ENCODE measurements at regions not wholly inside any gene's neighbourhood (a gene's known extent, or its start where the extent isn't known, plus 50 kb on each side); places are given as distances from the start of the nearest gene placed in this dataset.

GRCh38 chr1:147434921-147435320, 106.4 kb upstream of the BCL9 start:
- Histone ChIP-seq H3K9ac (ENCODE audit: low read length) (no peak overlapping the region), H3K4me2 (replicated peaks; ENCODE audit: low read depth, low read length, poor library complexity, severe bottlenecking) (no peak overlapping the region), H3K27me3 (replicated peaks in 1 of 4; ENCODE audit: control extremely low read depth in 1 of 4, control insufficient read depth in 3 of 4, insufficient read depth in 4 of 4, low read length in 3 of 4) (peaks cover 0 to 3% (median 0%) of the 10 kb centered on the region in 4 experiments), H3K27ac (ENCODE audit: low read length in 2 of 2) (no peak overlapping the region), H3K4me1 (ENCODE audit: control insufficient read depth in 2 of 2, insufficient read depth in 2 of 2, low read length in 2 of 2) (no peaks in the 10 kb centered on the region), H2AFZ (ENCODE audit: insufficient read depth, low read depth, low read length, poor library complexity, severe bottlenecking) (no peak overlapping the region), H3K79me2 (ENCODE audit: control insufficient read depth, insufficient read depth, low read length) (no peaks in the 10 kb centered on the region), H3K36me3 (replicated peaks in 1 of 2; ENCODE audit: control extremely low read depth in 1 of 2, control insufficient read depth in 1 of 2, extremely low read depth in 1 of 2, insufficient read depth in 2 of 2, low read length in 1 of 2) (no peaks in the 10 kb centered on the region), H4K20me1 (ENCODE audit: control insufficient read depth, insufficient read depth, low read length, poor library complexity, severe bottlenecking) (no peaks in the 10 kb centered on the region), H3K9me3 (ENCODE audit: control extremely low read depth in 1 of 3, control insufficient read depth in 2 of 3, insufficient read depth in 1 of 3, low read length in 2 of 3) (no peaks in the 10 kb centered on the region), H3K4me3 (ENCODE audit: control extremely low read depth in 1 of 5, extremely low read depth in 1 of 5, insufficient read depth in 1 of 5, low read depth in 2 of 5, low read length in 4 of 5) (no peak overlapping the region)
- no peak for DNase-seq
- intact Hi-C loops (cut with micrococcal nuclease): no loop called here
- no peaks in the 10 kb centered on the region for H3K4me1 Mint-ChIP-seq
- peaks cover 14% of the 10 kb centered on the region for H3K27me3 Mint-ChIP-seq
- WGBS (ENCODE audit: insufficient coverage): 0% methylated on average over 1 of the region's 1 CpG
- H3K4me3 Mint-ChIP-seq: no peak overlapping the region
- TF ChIP-seq EZH2 (IDR thresholded peaks at IDR 0.05; ENCODE audit: borderline replicate concordance, insufficient read depth, low read depth, low read length, poor library complexity, severe bottlenecking) (no peak), CTCF (IDR thresholded peaks at IDR 0.05) (no peak)
- ATAC-seq (ENCODE audit: low read depth): no peak
- ChIA-PET CTCF (no interaction called here), POLR2A (no interaction called here)
- H3K9me3 Mint-ChIP-seq (ENCODE audit: insufficient read depth): no peaks in the 10 kb centered on the region
- no peak overlapping the region for H3K27ac Mint-ChIP-seq

- ChIA-PET CTCF (no interaction called here), POLR2A (no interaction called here)
- H3K27ac Mint-ChIP-seq: no peak overlapping the region
- H3K4me3 Mint-ChIP-seq: no peak overlapping the region
- H3K9me3 Mint-ChIP-seq (ENCODE audit: insufficient read depth): peaks cover 19% of the 10 kb centered on the region
- Histone ChIP-seq H3K4me1 (ENCODE audit: control insufficient read depth in 2 of 2, insufficient read depth in 2 of 2, low read length in 2 of 2) (no peaks in the 10 kb centered on the region), H3K79me2 (ENCODE audit: control insufficient read depth, insufficient read depth, low read length) (no peaks in the 10 kb centered on the region), H4K20me1 (ENCODE audit: control insufficient read depth, insufficient read depth, low read length, poor library complexity, severe bottlenecking) (no peaks in the 10 kb centered on the region), H2AFZ (ENCODE audit: insufficient read depth, low read depth, low read length, poor library complexity, severe bottlenecking) (no peak overlapping the region), H3K27ac (ENCODE audit: low read length in 2 of 2) (no peak overlapping the region), H3K9me3 (ENCODE audit: control extremely low read depth in 1 of 3, control insufficient read depth in 2 of 3, insufficient read depth in 1 of 3, low read length in 2 of 3) (peaks cover 3 to 14% (median 7%) of the 10 kb centered on the region in 3 donors), H3K9ac (ENCODE audit: low read length) (no peak overlapping the region), H3K4me2 (replicated peaks; ENCODE audit: low read depth, low read length, poor library complexity, severe bottlenecking) (no peak overlapping the region), H3K27me3 (replicated peaks in 1 of 4; ENCODE audit: control extremely low read depth in 1 of 4, control insufficient read depth in 3 of 4, insufficient read depth in 4 of 4, low read length in 3 of 4) (peaks cover 0 to 4% (median 2%) of the 10 kb centered on the region in 4 experiments), H3K4me3 (ENCODE audit: control extremely low read depth in 1 of 5, extremely low read depth in 1 of 5, insufficient read depth in 1 of 5, low read depth in 2 of 5, low read length in 4 of 5) (no peak overlapping the region), H3K36me3 (replicated peaks in 1 of 2; ENCODE audit: control extremely low read depth in 1 of 2, control insufficient read depth in 1 of 2, extremely low read depth in 1 of 2, insufficient read depth in 2 of 2, low read length in 1 of 2) (no peaks in the 10 kb centered on the region)
- WGBS (ENCODE audit: insufficient coverage): no CpG with 5 or more reads among the region's 1 CpG
- no peaks in the 10 kb centered on the region for H3K4me1 Mint-ChIP-seq
- H3K27me3 Mint-ChIP-seq: peaks cover 15% of the 10 kb centered on the region
- TF ChIP-seq EZH2 (IDR thresholded peaks at IDR 0.05; ENCODE audit: borderline replicate concordance, insufficient read depth, low read depth, low read length, poor library complexity, severe bottlenecking): no peak
- TF ChIP-seq CTCF (IDR thresholded peaks at IDR 0.05): no peak
- no peak for DNase-seq
- intact Hi-C loops (cut with micrococcal nuclease): no loop called here
- ATAC-seq (ENCODE audit: low read depth): no peak
Observed at GRCh38 chr1:147444381-147444780, 96.9 kb upstream of the BCL9 start.

Data from B cell (primary cell).